IMR-90 (cell line): ENCODE measurements at regions not wholly inside any gene's neighbourhood (a gene's known extent, or its start where the extent isn't known, plus 50 kb on each side); places are given as distances from the start of the nearest gene placed in this dataset.

ENCODE experiments used
- ATAC-seq: fragments of 200-7000 bp; cut with Tn5 transposase; 2 replicates; pipeline ENCODE4 v1.9.1; 2020; ENCODE audit warnings: low read depth, mild to moderate bottlenecking, moderate library complexity
- BruUV-seq: library from RNA; stranded (reverse); fragments of 400-500 nt; replicated peaks from 2 replicates; lab custom pipeline; 2021; lab: Mats Ljungman, UMichigan
- CTCF ChIA-PET: fragments of 300-600 bp; formaldehyde crosslinking; extraction: SDS; loops from one replicate; lab custom pipeline; 2021; ENCODE audit warnings: antibody characterized with exemption; lab: Yijun Ruan, JAX
- POLR2A ChIA-PET: fragments of 300-600 bp; sonication (Branson Sonifier 250); formaldehyde crosslinking; loops from one replicate; lab custom pipeline; 2022; ENCODE audit warnings: antibody characterized with exemption; ENCODE audit not compliant: unreplicated experiment; lab: Charles Lee
- DNase-seq: peaks from one replicate; pipeline ENCODE4 v3.0.0; 2013
- H2AFZ ChIP-seq: replicated peaks from 2 replicates; pipeline ENCODE3; 2013; ENCODE audit warnings: low read length, mild to moderate bottlenecking; ENCODE audit not compliant: poor library complexity
- H2AK5ac ChIP-seq: 2 replicates; pipeline ENCODE4 v1.6.1; 2013; ENCODE audit warnings: low read depth, low read length, inconsistent platforms
- H2AK9ac ChIP-seq: replicated peaks from 2 replicates; pipeline ENCODE3; 2013; ENCODE audit warnings: mild to moderate bottlenecking, low read depth, low read length, moderate library complexity; ENCODE audit not compliant: poor library complexity
- H2BK120ac ChIP-seq: 2 replicates; pipeline ENCODE4 v1.6.1; 2013; ENCODE audit warnings: low read depth, low read length, inconsistent platforms
- H2BK15ac ChIP-seq: 3 replicates; pipeline ENCODE4 v1.6.1; 2013; ENCODE audit warnings: low read depth, low read length, inconsistent platforms
- H2BK20ac ChIP-seq: 2 replicates; pipeline ENCODE4 v1.6.1; 2013; ENCODE audit warnings: low read depth, mild to moderate bottlenecking, inconsistent platforms, low read length, moderate library complexity
- H2BK5ac ChIP-seq: 2 replicates; pipeline ENCODE4 v1.6.1; 2013; ENCODE audit warnings: mild to moderate bottlenecking, low read depth, low read length, inconsistent platforms; ENCODE audit not compliant: poor library complexity, severe bottlenecking
- H3K14ac ChIP-seq: replicated peaks from 2 replicates; pipeline ENCODE4 v1.6.1; 2013; ENCODE audit warnings: low read depth, low read length, inconsistent platforms
- H3K18ac ChIP-seq: 2 replicates; pipeline ENCODE4 v1.6.1; 2013; ENCODE audit warnings: low read depth, low read length, control low read depth
- H3K23ac ChIP-seq: 2 replicates; pipeline ENCODE4 v1.6.1; 2013; ENCODE audit warnings: low read depth, low read length, inconsistent platforms
- H3K27ac ChIP-seq: 2 replicates; pipeline ENCODE4 v1.5.1; 2013; ENCODE audit warnings: mild to moderate bottlenecking, control low read depth, low read length; ENCODE audit not compliant: insufficient read depth
- H3K27me3 ChIP-seq: 2 replicates; pipeline ENCODE4 v1.6.1; 2013; ENCODE audit warnings: low read length; ENCODE audit not compliant: control insufficient read depth, insufficient read depth
- H3K36me3 ChIP-seq: 2 replicates; pipeline ENCODE4 v1.6.1; 2013; ENCODE audit warnings: low read length, mixed read lengths; ENCODE audit not compliant: control insufficient read depth, insufficient read depth
- H3K4ac ChIP-seq: 2 replicates; pipeline ENCODE4 v1.6.1; 2013; ENCODE audit warnings: low read depth, low read length, inconsistent platforms
- H3K4me1 ChIP-seq: 2 replicates; pipeline ENCODE4 v1.6.1; 2013; ENCODE audit warnings: low read length, mixed read lengths; ENCODE audit not compliant: control insufficient read depth, insufficient read depth
- H3K4me2 ChIP-seq: 2 replicates; pipeline ENCODE4 v1.6.1; 2013; ENCODE audit warnings: low read depth, mild to moderate bottlenecking, control low read depth, low read length, moderate library complexity
- H3K4me3 ChIP-seq: 2 replicates; pipeline ENCODE4 v1.5.1; 2013; ENCODE audit warnings: low read depth, mild to moderate bottlenecking, control low read depth, low read length, moderate library complexity; ENCODE audit not compliant: insufficient read depth
- H3K56ac ChIP-seq: 2 replicates; pipeline ENCODE4 v1.6.1; 2013; ENCODE audit warnings: low read length, inconsistent platforms; ENCODE audit not compliant: insufficient read depth; ENCODE audit errors: extremely low read depth
- H3K79me1 ChIP-seq, 2 experiments: 2 replicates each; pipeline ENCODE4 v1.6.1; 2013; ENCODE audit warnings: low read length in 2 of 2, inconsistent platforms in 1 of 2, low read depth in 1 of 2
- H3K9ac ChIP-seq: 2 replicates; pipeline ENCODE4 v1.6.1; 2013; ENCODE audit warnings: low read depth, low read length, control low read depth
- H3K9me1 ChIP-seq: 2 replicates; pipeline ENCODE4 v1.6.1; 2013; ENCODE audit warnings: low read length, inconsistent platforms; ENCODE audit not compliant: insufficient read depth
- H3K9me3 ChIP-seq: 2 replicates; pipeline ENCODE4 v1.6.1; 2013; ENCODE audit warnings: low read length; ENCODE audit not compliant: control insufficient read depth, insufficient read depth
- H4K20me1 ChIP-seq: 2 replicates; pipeline ENCODE4 v1.6.1; 2013; ENCODE audit warnings: low read length, inconsistent platforms; ENCODE audit not compliant: insufficient read depth
- H4K5ac ChIP-seq: 2 replicates; pipeline ENCODE4 v1.6.1; 2013; ENCODE audit warnings: mild to moderate bottlenecking, low read depth, low read length, control low read depth
- H4K8ac ChIP-seq, 2 experiments: 2 replicates each; pipeline ENCODE4 v1.6.1; 2013; ENCODE audit warnings: low read depth in 2 of 2, low read length in 2 of 2, control low read depth in 1 of 2, inconsistent platforms in 1 of 2
- H4K91ac ChIP-seq: 2 replicates; pipeline ENCODE4 v1.6.1; 2013; ENCODE audit warnings: low read depth, low read length, inconsistent platforms; ENCODE audit not compliant: insufficient read depth
- CEBPB ChIP-seq: IDR thresholded peaks from 2 replicates; pipeline ENCODE4 v1.6.1; 2012; ENCODE audit warnings: low read depth, low read length, improper control_type of control experiment
- RFX5 ChIP-seq: IDR thresholded peaks from 2 replicates; pipeline ENCODE4 v1.8.0; 2012; ENCODE audit warnings: low read depth, mild to moderate bottlenecking, low read length, moderate library complexity
- WGBS, 2 experiments: methylation state at CpG; one replicate each; pipeline versions ENCODE4 v1.1.5 to v1.1.7; 2013; ENCODE audit warnings: missing lambda C conversion rate in 2 of 2; ENCODE audit not compliant: insufficient read length in 1 of 2; ENCODE audit errors: extremely low coverage in 2 of 2; 5-methylcytosine and 5-hydroxymethylcytosine counted together
- dilution Hi-C: fragments of 300-500 bp; cut with HindIII; formaldehyde crosslinking; loops from one replicate; pipeline ENCODE4 v1.14.3; 2018; ENCODE audit warnings: low sequenced_read_pairs; ENCODE audit not compliant: unreplicated experiment
- in situ Hi-C: fragments of 300-500 bp; cut with MboI; formaldehyde crosslinking; loops from 3 replicates; pipeline ENCODE4 v1.14.3; 2019; ENCODE audit warnings: low sequenced_read_pairs, inconsistent platforms, mixed read lengths
- intact Hi-C: fragments of 100-400 bp; cut with micrococcal nuclease; formaldehyde crosslinking; loops from 2 replicates; pipeline ENCODE4 v1.10.0; 2022

DNA sequence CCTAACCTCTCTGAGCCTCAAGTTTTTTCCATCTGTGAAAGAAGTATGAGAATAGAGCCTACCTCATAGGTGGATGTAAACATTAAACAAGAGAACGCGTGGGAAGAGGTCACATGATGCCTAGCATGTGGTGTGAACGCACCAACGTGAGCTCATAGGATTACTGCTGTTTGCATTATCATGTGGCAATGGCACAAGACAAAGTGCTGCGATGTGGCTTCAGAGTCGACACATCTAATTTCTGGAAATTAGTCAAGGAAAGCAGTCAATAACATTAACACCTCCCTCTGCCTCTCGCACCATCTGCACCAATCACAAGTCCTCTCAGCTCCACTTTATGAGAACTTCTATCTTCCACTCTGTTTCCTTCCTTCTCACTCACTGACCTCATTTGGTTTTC is 489.7 kb downstream of the COG6 start:
- H3K9me1 ChIP-seq: no peaks in the 10 kb centered on the region
- WGBS, 2 experiments: 83% methylated on average over 3 of the region's 7 CpGs; no CpG with 5 or more reads in 1 of the 2 experiments
- no TSS peak for BruUV-seq
- no peak overlapping the region for H3K27ac ChIP-seq
- H4K8ac ChIP-seq: no peak overlapping the region
- H3K4ac ChIP-seq: no peak overlapping the region
- dilution Hi-C loops (no loop called here), in situ Hi-C loops (no loop called here), intact Hi-C loops (no loop called here)
- H3K27me3 ChIP-seq: no peaks in the 10 kb centered on the region
- H3K23ac ChIP-seq: no peak overlapping the region
- DNase-seq: no peak
- H2AFZ ChIP-seq: no peak overlapping the region
- no peak for ATAC-seq
- H3K18ac ChIP-seq: no peak overlapping the region
- H2BK5ac ChIP-seq: no peak overlapping the region
- CTCF ChIA-PET: no interaction called here
- H3K4me2 ChIP-seq: no peak overlapping the region
- POLR2A ChIA-PET: no interaction called here
- no peak overlapping the region for H3K9ac ChIP-seq
- TF ChIP-seq CEBPB (no peak), RFX5 (no peak)
- no peak overlapping the region for H2AK9ac ChIP-seq
- no peak overlapping the region for H2BK120ac ChIP-seq
- no peak overlapping the region for H2AK5ac ChIP-seq
- no peak overlapping the region for H2BK20ac ChIP-seq
- no peak overlapping the region for H3K4me3 ChIP-seq
- no peaks in the 10 kb centered on the region for H3K4me1 ChIP-seq
- H3K79me1 ChIP-seq: no peaks in the 10 kb centered on the region
- H4K20me1 ChIP-seq: no peaks in the 10 kb centered on the region
- no peak overlapping the region for H4K91ac ChIP-seq
- no peaks in the 10 kb centered on the region for H3K36me3 ChIP-seq
- no peak overlapping the region for H3K56ac ChIP-seq
- no peak overlapping the region for H4K5ac ChIP-seq
- H3K14ac ChIP-seq: no peak overlapping the region
- H3K9me3 ChIP-seq: no peaks in the 10 kb centered on the region
- no peak overlapping the region for H2BK15ac ChIP-seq
